GM23338 (cell line): ENCODE measurements at regions not wholly inside any gene's neighbourhood (a gene's known extent, or its start where the extent isn't known, plus 50 kb on each side); places are given as distances from the start of the nearest gene placed in this dataset.

Source experiments
- ATAC-seq: fragments of 200-7000 bp; cut with Tn5 transposase; 3 replicates; pipeline ENCODE4 v1.9.1; 2020
- DNase-seq: peaks from one replicate; pipeline ENCODE4 v3.0.0-alpha.2; 2015; ENCODE audit warnings: low spot score
- H2AFZ ChIP-seq: fragments of 200-600 bp; sonication (generic); 2 replicates; pipeline ENCODE4 v1.8.0; 2016; ENCODE audit warnings: antibody characterized with exemption, mild to moderate bottlenecking, moderate library complexity
- H3F3A ChIP-seq: fragments of 200-600 bp; sonication (generic); replicated peaks from 2 replicates; pipeline ENCODE4 v1.8.0; 2017; ENCODE audit warnings: antibody characterized with exemption, mixed run types, low read depth
- H3K27ac ChIP-seq: fragments of 200-600 bp; sonication (generic); 2 replicates; pipeline ENCODE4 v1.6.1; 2016; ENCODE audit warnings: low read depth
- H3K27me3 ChIP-seq: fragments of 200-600 bp; sonication (generic); 2 replicates; pipeline ENCODE4 v1.8.0; 2016; ENCODE audit warnings: mild to moderate bottlenecking, mixed run types, moderate library complexity; ENCODE audit not compliant: insufficient read depth
- H3K36me3 ChIP-seq: fragments of 200-600 bp; sonication (generic); 2 replicates; pipeline ENCODE4 v1.8.0; 2016; ENCODE audit warnings: mild to moderate bottlenecking; ENCODE audit not compliant: insufficient read depth
- H3K4me1 ChIP-seq: fragments of 200-600 bp; sonication (generic); 2 replicates; pipeline ENCODE4 v1.8.0; 2016; ENCODE audit warnings: mild to moderate bottlenecking, moderate library complexity; ENCODE audit not compliant: insufficient read depth
- H3K4me2 ChIP-seq: fragments of 200-600 bp; sonication (generic); 2 replicates; pipeline ENCODE4 v1.7.1; 2017; ENCODE audit warnings: mixed run types
- H3K4me3 ChIP-seq: fragments of 200-600 bp; sonication (generic); 2 replicates; pipeline ENCODE4 v1.6.1; 2016; ENCODE audit warnings: mixed run types
- H3K79me2 ChIP-seq: fragments of 200-600 bp; sonication (generic); replicated peaks from 2 replicates; pipeline ENCODE4 v1.8.0; 2017; ENCODE audit warnings: mild to moderate bottlenecking; ENCODE audit not compliant: insufficient read depth
- H3K9me2 ChIP-seq: fragments of 200-600 bp; sonication (generic); 2 replicates; pipeline ENCODE4 v1.8.0; 2017; ENCODE audit not compliant: insufficient read depth
- H4K20me1 ChIP-seq: fragments of 200-600 bp; sonication (generic); replicated peaks from 2 replicates; pipeline ENCODE4 v1.8.0; 2017; ENCODE audit warnings: mild to moderate bottlenecking; ENCODE audit not compliant: insufficient read depth
- H3K27ac Mint-ChIP-seq: 2 replicates; pipeline ENCODE4 v1.8.0; 2020; ENCODE audit warnings: inconsistent platforms, mild to moderate bottlenecking, moderate library complexity, mixed read lengths
- H3K27me3 Mint-ChIP-seq: 3 replicates; pipeline ENCODE4 v1.8.0; 2022; ENCODE audit warnings: low read depth, mild to moderate bottlenecking, moderate library complexity, mixed read lengths, inconsistent platforms; ENCODE audit not compliant: insufficient read depth, poor library complexity
- H3K36me3 Mint-ChIP-seq: 3 replicates; pipeline ENCODE4 v1.8.0; 2021; ENCODE audit warnings: low read depth, mild to moderate bottlenecking, inconsistent platforms, moderate library complexity, mixed read lengths
- H3K4me1 Mint-ChIP-seq: 3 replicates; pipeline ENCODE4 v1.8.0; 2020; ENCODE audit warnings: mild to moderate bottlenecking, inconsistent platforms, mixed read lengths
- H3K4me3 Mint-ChIP-seq: 3 replicates; pipeline ENCODE4 v1.8.0; 2021; ENCODE audit warnings: moderate library complexity, mild to moderate bottlenecking, inconsistent platforms, mixed read lengths
- H3K9me3 Mint-ChIP-seq: 3 replicates; pipeline ENCODE4 v1.8.0; 2020; ENCODE audit warnings: moderate library complexity, mild to moderate bottlenecking, inconsistent platforms, mixed read lengths
- CREB1 ChIP-seq: fragments of 250-450 bp; sonication (Bioruptor Pico); IDR thresholded peaks from 2 replicates; pipeline ENCODE4 v1.5.0; 2020; ENCODE audit warnings: low read depth, mild to moderate bottlenecking, moderate library complexity
- ETS1 ChIP-seq: IDR thresholded peaks from 2 replicates; pipeline ENCODE4 v1.6.1; 2016; ENCODE audit warnings: antibody characterized with exemption
- EZH2 ChIP-seq: fragments of 200-600 bp; sonication (generic); IDR thresholded peaks from one replicate; pipeline ENCODE4 v1.8.0; 2017; ENCODE audit warnings: antibody characterized with exemption, mild to moderate bottlenecking, low read depth; ENCODE audit not compliant: unreplicated experiment
- EZH2phosphoT487 ChIP-seq: fragments of 200-600 bp; sonication (generic); IDR thresholded peaks from one replicate; pipeline ENCODE4 v1.8.1; 2018; ENCODE audit warnings: antibody characterized with exemption; ENCODE audit not compliant: unreplicated experiment
- JUNB ChIP-seq: IDR thresholded peaks from one replicate; pipeline ENCODE4 v1.6.1; 2016; ENCODE audit warnings: antibody characterized with exemption; ENCODE audit not compliant: unreplicated experiment
- NANOG ChIP-seq: IDR thresholded peaks from 2 replicates; pipeline ENCODE4 v1.6.1; 2016; ENCODE audit warnings: antibody characterized with exemption, borderline replicate concordance
- POLR2AphosphoS5 ChIP-seq: IDR thresholded peaks from 2 replicates; pipeline ENCODE4 v1.6.1; 2016; ENCODE audit warnings: antibody characterized with exemption, low read depth
- STAT1 ChIP-seq: IDR thresholded peaks from one replicate; pipeline ENCODE4 v1.6.1; 2016; ENCODE audit warnings: antibody characterized with exemption; ENCODE audit not compliant: unreplicated experiment
- ZNF114 ChIP-seq: fragments of 250-450 bp; sonication (Bioruptor Pico); IDR thresholded peaks from 2 replicates; pipeline ENCODE4 v1.5.0; 2020; ENCODE audit warnings: mild to moderate bottlenecking, moderate library complexity
- ZNF331 ChIP-seq: fragments of 250-450 bp; sonication (Bioruptor Pico); IDR thresholded peaks from 2 replicates; pipeline ENCODE4 v1.5.0; 2020; ENCODE audit warnings: low read depth, mild to moderate bottlenecking, moderate library complexity
- ZNF462 ChIP-seq: fragments of 250-450 bp; sonication (Bioruptor Pico); IDR thresholded peaks from 2 replicates; pipeline ENCODE4 v1.5.0; 2020; ENCODE audit warnings: mild to moderate bottlenecking, moderate library complexity
- TF ChIP-seq, protein P1 (sequence below), 2 experiments: fragments of 200-600 bp in 1 of 2; sonication (generic) in 1 of 2; conservative IDR thresholded peaks; 2 replicates each; pipeline versions ENCODE4 v1.5.1 to v1.6.1; 2016 to 2017; ENCODE audit warnings: antibody characterized with exemption in 2 of 2, low read depth in 2 of 2, mild to moderate bottlenecking in 2 of 2, moderate library complexity in 1 of 2
- TF ChIP-seq, protein P2 (sequence below): IDR thresholded peaks from one replicate; pipeline ENCODE4 v1.6.1; 2018; ENCODE audit warnings: antibody characterized with exemption; ENCODE audit not compliant: unreplicated experiment

- Mint-ChIP-seq H3K9me3 (peaks cover 23% of the 10 kb centered on the region), H3K27ac (no peak overlapping the region), H3K27me3 (peaks cover 4% of the 10 kb centered on the region), H3K4me1 (no peaks in the 10 kb centered on the region), H3K36me3 (peaks cover 18% of the 10 kb centered on the region; the same call in 2 of the 3 replicates), H3K4me3 (no peak overlapping the region)
- no peaks in the 10 kb centered on the region for H3K79me2 ChIP-seq
- peaks cover 11% of the 10 kb centered on the region; the same call in 1 of the 2 replicates for H3K27me3 ChIP-seq
- no peak for TF ChIP-seq JUNB
- no peak for TF ChIP-seq ZNF331 (CRISPR knock-in tag)
- TF ChIP-seq EZH2phosphoT487, result no peak
- no peak for TF ChIP-seq STAT1
- no peak for TF ChIP-seq CREB1 (CRISPR knock-in tag)
- TF ChIP-seq, protein P1, sequence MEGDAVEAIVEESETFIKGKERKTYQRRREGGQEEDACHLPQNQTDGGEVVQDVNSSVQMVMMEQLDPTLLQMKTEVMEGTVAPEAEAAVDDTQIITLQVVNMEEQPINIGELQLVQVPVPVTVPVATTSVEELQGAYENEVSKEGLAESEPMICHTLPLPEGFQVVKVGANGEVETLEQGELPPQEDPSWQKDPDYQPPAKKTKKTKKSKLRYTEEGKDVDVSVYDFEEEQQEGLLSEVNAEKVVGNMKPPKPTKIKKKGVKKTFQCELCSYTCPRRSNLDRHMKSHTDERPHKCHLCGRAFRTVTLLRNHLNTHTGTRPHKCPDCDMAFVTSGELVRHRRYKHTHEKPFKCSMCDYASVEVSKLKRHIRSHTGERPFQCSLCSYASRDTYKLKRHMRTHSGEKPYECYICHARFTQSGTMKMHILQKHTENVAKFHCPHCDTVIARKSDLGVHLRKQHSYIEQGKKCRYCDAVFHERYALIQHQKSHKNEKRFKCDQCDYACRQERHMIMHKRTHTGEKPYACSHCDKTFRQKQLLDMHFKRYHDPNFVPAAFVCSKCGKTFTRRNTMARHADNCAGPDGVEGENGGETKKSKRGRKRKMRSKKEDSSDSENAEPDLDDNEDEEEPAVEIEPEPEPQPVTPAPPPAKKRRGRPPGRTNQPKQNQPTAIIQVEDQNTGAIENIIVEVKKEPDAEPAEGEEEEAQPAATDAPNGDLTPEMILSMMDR (conservative IDR thresholded peaks at IDR 0.05; ENCODE audit: low read depth in 2 of 2), result no peak
- no peak for TF ChIP-seq ETS1
- TF ChIP-seq EZH2, result no peak
- TF ChIP-seq POLR2AphosphoS5, result no peak
- TF ChIP-seq NANOG, result no peak
- no peak for TF ChIP-seq ZNF114
- TF ChIP-seq, protein P2, sequence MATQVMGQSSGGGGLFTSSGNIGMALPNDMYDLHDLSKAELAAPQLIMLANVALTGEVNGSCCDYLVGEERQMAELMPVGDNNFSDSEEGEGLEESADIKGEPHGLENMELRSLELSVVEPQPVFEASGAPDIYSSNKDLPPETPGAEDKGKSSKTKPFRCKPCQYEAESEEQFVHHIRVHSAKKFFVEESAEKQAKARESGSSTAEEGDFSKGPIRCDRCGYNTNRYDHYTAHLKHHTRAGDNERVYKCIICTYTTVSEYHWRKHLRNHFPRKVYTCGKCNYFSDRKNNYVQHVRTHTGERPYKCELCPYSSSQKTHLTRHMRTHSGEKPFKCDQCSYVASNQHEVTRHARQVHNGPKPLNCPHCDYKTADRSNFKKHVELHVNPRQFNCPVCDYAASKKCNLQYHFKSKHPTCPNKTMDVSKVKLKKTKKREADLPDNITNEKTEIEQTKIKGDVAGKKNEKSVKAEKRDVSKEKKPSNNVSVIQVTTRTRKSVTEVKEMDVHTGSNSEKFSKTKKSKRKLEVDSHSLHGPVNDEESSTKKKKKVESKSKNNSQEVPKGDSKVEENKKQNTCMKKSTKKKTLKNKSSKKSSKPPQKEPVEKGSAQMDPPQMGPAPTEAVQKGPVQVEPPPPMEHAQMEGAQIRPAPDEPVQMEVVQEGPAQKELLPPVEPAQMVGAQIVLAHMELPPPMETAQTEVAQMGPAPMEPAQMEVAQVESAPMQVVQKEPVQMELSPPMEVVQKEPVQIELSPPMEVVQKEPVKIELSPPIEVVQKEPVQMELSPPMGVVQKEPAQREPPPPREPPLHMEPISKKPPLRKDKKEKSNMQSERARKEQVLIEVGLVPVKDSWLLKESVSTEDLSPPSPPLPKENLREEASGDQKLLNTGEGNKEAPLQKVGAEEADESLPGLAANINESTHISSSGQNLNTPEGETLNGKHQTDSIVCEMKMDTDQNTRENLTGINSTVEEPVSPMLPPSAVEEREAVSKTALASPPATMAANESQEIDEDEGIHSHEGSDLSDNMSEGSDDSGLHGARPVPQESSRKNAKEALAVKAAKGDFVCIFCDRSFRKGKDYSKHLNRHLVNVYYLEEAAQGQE, result no peak
- TF ChIP-seq ZNF462 (CRISPR knock-in tag), result no peak
- DNase-seq (no peak), ATAC-seq (no peak)
- H3K27ac ChIP-seq, result no peak overlapping the region
- no peaks in the 10 kb centered on the region; the same call in 1 of the 2 replicates for H3K4me1 ChIP-seq
- H3K4me2 ChIP-seq, result no peak overlapping the region
- 0 out of 2 replicates have a peak, but pooled peaks cover 3% of the 10 kb centered on the region for H3K36me3 ChIP-seq
- H4K20me1 ChIP-seq, result no peaks in the 10 kb centered on the region
- H2AFZ ChIP-seq, result no peak overlapping the region
- H3F3A ChIP-seq, result no peaks in the 10 kb centered on the region
- H3K4me3 ChIP-seq, result no peak overlapping the region
- H3K9me2 ChIP-seq, result no peaks in the 10 kb centered on the region
These were observed 91.8 kb upstream of the DMRTA1 start for GRCh38 chr9:22354699-22355384.
